NCI-H510A treated with DMSO at 0.1 percent for 48 hours (cell line): ENCODE measurements at regions not wholly inside any gene's neighbourhood (a gene's known extent, or its start where the extent isn't known, plus 50 kb on each side); places are given as distances from the start of the nearest gene placed in this dataset.

Source experiments
- DNase-seq: peaks from one replicate; lab custom pipeline; 2025; lab: John Stamatoyannopoulos, UW

GRCh38 chr2:16006537-16007166, 66.3 kb downstream of the MYCN start:
- DNase-seq, result no peak

GRCh38 chr2:16005816-16006536, 65.6 kb downstream of the MYCN start:
- no peak for DNase-seq

- no peak for DNase-seq
Measured at GRCh38 chr2:16005389-16005788, 65.0 kb downstream of the MYCN start.

- no peak for DNase-seq
Measured at GRCh38 chr2:16003809-16004208, 63.5 kb downstream of the MYCN start.

- no peak for DNase-seq
Measured at GRCh38 chr2:16003152-16003551, 62.8 kb downstream of the MYCN start.

GRCh38 chr2:16002575-16002974, 62.2 kb downstream of the MYCN start:
- DNase-seq, result no peak

GRCh38 chr2:16002144-16002543, 61.8 kb downstream of the MYCN start:
- no peak for DNase-seq

GRCh38 chr2:16000642-16001041, 60.3 kb downstream of the MYCN start:
- no peak for DNase-seq

- DNase-seq, result no peak
Measured at GRCh38 chr2:15999596-16000469, 59.5 kb downstream of the MYCN start.

GRCh38 chr2:15997728-15998280, 57.5 kb downstream of the MYCN start:
- DNase-seq, result no peak

GRCh38 chr2:15996536-15997423, 56.4 kb downstream of the MYCN start:
- no peak for DNase-seq
